Heart left ventricle (tissue), 16 donors: ENCODE measurements at regions not wholly inside any gene's neighbourhood (a gene's known extent, or its start where the extent isn't known, plus 50 kb on each side); places are given as distances from the start of the nearest gene placed in this dataset.

ENCODE experiments used
- ATAC-seq, 4 donors: fragments of 200-7000 bp; cut with Tn5 transposase; one replicate each; pipeline ENCODE4 v1.9.1; 2020 to 2022; ENCODE audit warnings: moderate library complexity in 4 of 4, mild to moderate bottlenecking in 3 of 4, moderate number of reproducible peaks in 1 of 4
- DNase-seq, 5 donors: peaks; one replicate each; pipeline ENCODE4 v3.0.0-alpha.2; 2020
- H3K27ac ChIP-seq, 12 donors: fragments of 200-600 bp; sonication (generic) in 4 of 12; one replicate each; pipeline versions ENCODE4 v1.5.0 to v1.8.0; 2016 to 2022; ENCODE audit warnings: mild to moderate bottlenecking in 2 of 12
- H3K27me3 ChIP-seq, 9 donors: fragments of 200-600 bp; sonication (generic) in 2 of 9; one replicate each; pipeline versions ENCODE4 v1.5.1 to v1.8.0; 2016 to 2022; ENCODE audit warnings: mild to moderate bottlenecking in 3 of 9
- H3K36me3 ChIP-seq, 9 donors: fragments of 200-600 bp; sonication (generic) in 2 of 9; one replicate each; pipeline versions ENCODE4 v1.5.0 to v1.8.0; 2018 to 2022; ENCODE audit warnings: mild to moderate bottlenecking in 2 of 9
- H3K4me1 ChIP-seq, 12 donors: fragments of 200-600 bp; sonication (generic) in 4 of 12; one replicate each; pipeline versions ENCODE4 v1.5.0 to v1.8.0; 2016 to 2022; ENCODE audit warnings: mild to moderate bottlenecking in 3 of 12
- H3K4me3 ChIP-seq, 12 donors: fragments of 200-600 bp; sonication (generic) in 4 of 12; one replicate each; pipeline versions ENCODE4 v1.5.0 to v1.8.0; 2017 to 2022; ENCODE audit warnings: mild to moderate bottlenecking in 9 of 12, moderate library complexity in 4 of 12
- H3K9me3 ChIP-seq, 12 donors: fragments of 200-600 bp; sonication (generic) in 4 of 12; one replicate each; pipeline versions ENCODE4 v1.5.0 to v1.8.0; 2016 to 2022; ENCODE audit warnings: mild to moderate bottlenecking in 1 of 12
- CTCF ChIP-seq, 12 donors: fragments of 200-600 bp; sonication (generic) in 4 of 12; IDR thresholded peaks; one replicate each; pipeline versions ENCODE4 v1.5.0 to v1.8.0; 2018 to 2022; ENCODE audit warnings: antibody characterized with exemption in 12 of 12, mild to moderate bottlenecking in 5 of 12
- POLR2A ChIP-seq, 2 donors: fragments of 450-650 bp; IDR thresholded peaks; one replicate each; pipeline ENCODE4 v1.6.1; 2017; ENCODE audit warnings: antibody characterized with exemption in 2 of 2, mild to moderate bottlenecking in 2 of 2, moderate library complexity in 2 of 2
- WGBS, 4 donors: extraction: QIAGEN DNeasy Blood & Tissue Kit in 2 of 4; methylation state at CpG; one replicate each; pipeline versions ENCODE4 v1.1.5 to v1.1.7; 2013 to 2018; 5-methylcytosine and 5-hydroxymethylcytosine counted together
- intact Hi-C, 10 donors: fragments of 100-400 bp; cut with DNase I; formaldehyde crosslinking; loops; one replicate each; pipeline versions ENCODE4 v1.11.1 to v1.14.2; 2022
- donor health status: ischemic (EF 13 %, LVEDD 7.1; RV severe dilation, severe dysfunction).
- donor health status: healthy with polysubstance abuse.
- donor health status: DM: no; HTN: yes; CAD: no.
- donor health status: DM: no; HTN: no; CAD: no.
- donor health status: ischemic (EF 25% LVEDD 6.9; RV normal size, moderate dysfunction).
- donor health status: ischemic (EF 25% LVEDD 5.7; RV mildly dilated, moderate dysfunction).
- donor health status: healthy.
- donor health status: DM: yes; HTN: yes; CAD: no.
- donor health status: ischemic (EF 35%, LVEDD 5.7; RV mildly dilated, moderate dysfunction).
- donor health status: nonischemic (EF 11% LVEDD 7.7; RV severe dilation, severe dysfunction).
- donor health status: DM: yes; HTN: yes; CAD: no.
- donor health status: PGD.
- donor health status: ischemic (EF 29% LVEDD 5.4; RV normal size, mild dysfunction).
- donor health status: nonischemic (EF 23%, LVEDD 6.1; RV moderate dilation, normal function).

- Histone ChIP-seq H3K27me3 (peaks cover 0 to 15% (median 0%) of the 10 kb centered on the region in 9 donors), H3K9me3 (peaks cover 0 to 13% (median 8%) of the 10 kb centered on the region in 12 donors), H3K36me3 (no peaks in the 10 kb centered on the region), H3K27ac (no peak overlapping the region), H3K4me3 (no peak overlapping the region), H3K4me1 (no peaks in the 10 kb centered on the region)
- WGBS, 4 donors = 52 to 90% (median 68%) methylated on average over 6 of the region's 6 CpGs
- no peak for ATAC-seq
- TF ChIP-seq CTCF (IDR thresholded peaks at IDR 0.05) (no peak), POLR2A (IDR thresholded peaks at IDR 0.05) (no peak)
- intact Hi-C loops = no loop called here
- DNase-seq = no peak
These were observed 80.1 kb upstream of the CST7 start for GRCh38 chr20:24868959-24869358.

GRCh38 chr20:24870057-24870456 is 79.0 kb upstream of the CST7 start:
- no peaks in the 10 kb centered on the region for H3K4me1 ChIP-seq
- no peak overlapping the region for H3K27ac ChIP-seq
- H3K4me3 ChIP-seq = no peak overlapping the region
- TF ChIP-seq POLR2A (IDR thresholded peaks at IDR 0.05) (no peak), CTCF (IDR thresholded peaks at IDR 0.05) (no peak)
- H3K9me3 ChIP-seq = peaks cover 0 to 7% (median under 1%) of the 10 kb centered on the region in 12 donors
- intact Hi-C loops = no loop called here
- 82 to 89% (median 86%) methylated on average over 3 of the region's 3 CpGs for WGBS, 4 donors
- no peak for DNase-seq
- ATAC-seq = no peak
- peaks cover 0 to 15% (median 3%) of the 10 kb centered on the region in 9 donors for H3K27me3 ChIP-seq
- no peaks in the 10 kb centered on the region for H3K36me3 ChIP-seq

- no peaks in the 10 kb centered on the region for H3K4me1 ChIP-seq
- H3K27me3 ChIP-seq = peaks cover 0 to 15% (median 3%) of the 10 kb centered on the region in 9 donors
- WGBS, 4 donors = 74 to 87% (median 81%) methylated on average over 8 of the region's 8 CpGs
- ATAC-seq (no peak), DNase-seq (no peak)
- no peak overlapping the region for H3K4me3 ChIP-seq
- no peaks in the 10 kb centered on the region for H3K36me3 ChIP-seq
- no peak overlapping the region for H3K27ac ChIP-seq
- TF ChIP-seq POLR2A (IDR thresholded peaks at IDR 0.05) = no peak
- TF ChIP-seq CTCF (IDR thresholded peaks at IDR 0.05) = no peak
- no peaks in the 10 kb centered on the region for H3K9me3 ChIP-seq
- intact Hi-C loops = no loop called here
These were observed 78.2 kb upstream of the CST7 start for GRCh38 chr20:24870881-24871280.

- 42 to 59% (median 56%) methylated on average over 13 of the region's 13 CpGs for WGBS, 4 donors
- peaks cover 0 to 15% (median 3%) of the 10 kb centered on the region in 9 donors for H3K27me3 ChIP-seq
- H3K27ac ChIP-seq = no peak overlapping the region
- H3K36me3 ChIP-seq = no peaks in the 10 kb centered on the region
- no peak overlapping the region for H3K4me3 ChIP-seq
- H3K9me3 ChIP-seq = no peaks in the 10 kb centered on the region
- ATAC-seq (no peak), DNase-seq (no peak)
- intact Hi-C loops = no loop called here
- H3K4me1 ChIP-seq = no peaks in the 10 kb centered on the region
- TF ChIP-seq CTCF (IDR thresholded peaks at IDR 0.05) = no peak
- TF ChIP-seq POLR2A (IDR thresholded peaks at IDR 0.05) = no peak
These were observed 77.4 kb upstream of the CST7 start for GRCh38 chr20:24871480-24872213.
